Uterus (tissue), 3 donors: ENCODE measurements at regions not wholly inside any gene's neighbourhood (a gene's known extent, or its start where the extent isn't known, plus 50 kb on each side); places are given as distances from the start of the nearest gene placed in this dataset.
"Not testable (repeated sequence)": the region's sequence is repeated elsewhere in the genome, so short reads cannot be mapped to it uniquely, and the experiment has no call there.

Experiments used
- DNase-seq, 2 donors: peaks; one replicate each; pipeline ENCODE4 v3.0.0-alpha.2; 2019 to 2020
- H3K27ac ChIP-seq, 2 donors: fragments of 200-600 bp; sonication (generic); 1 replicate in 1 of 2; 2 replicates in 1 of 2; pipeline ENCODE4 v1.5.1; 2016 to 2018
- H3K27me3 ChIP-seq, 2 donors: fragments of 200-600 bp; sonication (generic); one replicate each; pipeline ENCODE4 v1.5.1; 2018 to 2019; ENCODE audit warnings: control low read depth in 1 of 2
- H3K36me3 ChIP-seq, 2 donors: fragments of 200-600 bp; sonication (generic); one replicate each; pipeline ENCODE4 v1.5.1; 2019; ENCODE audit warnings: control low read depth in 1 of 2
- H3K4me1 ChIP-seq, 2 donors: fragments of 200-600 bp; sonication (generic); one replicate each; pipeline ENCODE4 v1.5.1; 2018 to 2019; ENCODE audit warnings: control low read depth in 1 of 2
- H3K4me3 ChIP-seq, 2 donors: fragments of 200-600 bp; sonication (generic); 1 replicate in 1 of 2; 2 replicates in 1 of 2; pipeline ENCODE4 v1.5.1; 2018 to 2019; ENCODE audit warnings: mild to moderate bottlenecking in 1 of 2
- H3K9me3 ChIP-seq, 2 donors: fragments of 200-600 bp; sonication (generic); one replicate each; pipeline ENCODE4 v1.5.1; 2019; ENCODE audit warnings: control low read depth in 1 of 2
- POLR2A ChIP-seq, 2 donors: fragments of 450-650 bp; IDR thresholded peaks; one replicate each; pipeline ENCODE4 v1.6.1; 2016; ENCODE audit warnings: antibody characterized with exemption in 2 of 2, mild to moderate bottlenecking in 1 of 2, moderate library complexity in 1 of 2
- intact Hi-C: fragments of 100-400 bp; cut with DNase I; formaldehyde crosslinking; loops from one replicate; pipeline ENCODE4 v1.15.1; 2023; ENCODE audit warnings: low total_unique reads
- TF ChIP-seq, protein P1 (sequence below), 4 experiments: fragments of 200-600 bp in 2 of 4; fragments of 450-650 bp in 2 of 4; sonication (generic) in 2 of 4; IDR thresholded peaks; one replicate each; pipeline ENCODE4 v1.5.1; 2016 to 2019; ENCODE audit warnings: antibody characterized with exemption in 4 of 4, mild to moderate bottlenecking in 2 of 4, moderate library complexity in 1 of 4
- donor health status: DM: yes; HTN: yes; CAD: no.

- no peaks in the 10 kb centered on the region for H3K9me3 ChIP-seq
- no peaks in the 10 kb centered on the region for H3K36me3 ChIP-seq
- TF ChIP-seq POLR2A (IDR thresholded peaks at IDR 0.05), result no peak
- TF ChIP-seq, protein P1, sequence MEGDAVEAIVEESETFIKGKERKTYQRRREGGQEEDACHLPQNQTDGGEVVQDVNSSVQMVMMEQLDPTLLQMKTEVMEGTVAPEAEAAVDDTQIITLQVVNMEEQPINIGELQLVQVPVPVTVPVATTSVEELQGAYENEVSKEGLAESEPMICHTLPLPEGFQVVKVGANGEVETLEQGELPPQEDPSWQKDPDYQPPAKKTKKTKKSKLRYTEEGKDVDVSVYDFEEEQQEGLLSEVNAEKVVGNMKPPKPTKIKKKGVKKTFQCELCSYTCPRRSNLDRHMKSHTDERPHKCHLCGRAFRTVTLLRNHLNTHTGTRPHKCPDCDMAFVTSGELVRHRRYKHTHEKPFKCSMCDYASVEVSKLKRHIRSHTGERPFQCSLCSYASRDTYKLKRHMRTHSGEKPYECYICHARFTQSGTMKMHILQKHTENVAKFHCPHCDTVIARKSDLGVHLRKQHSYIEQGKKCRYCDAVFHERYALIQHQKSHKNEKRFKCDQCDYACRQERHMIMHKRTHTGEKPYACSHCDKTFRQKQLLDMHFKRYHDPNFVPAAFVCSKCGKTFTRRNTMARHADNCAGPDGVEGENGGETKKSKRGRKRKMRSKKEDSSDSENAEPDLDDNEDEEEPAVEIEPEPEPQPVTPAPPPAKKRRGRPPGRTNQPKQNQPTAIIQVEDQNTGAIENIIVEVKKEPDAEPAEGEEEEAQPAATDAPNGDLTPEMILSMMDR (IDR thresholded peaks at IDR 0.05), result no peak
- no peak overlapping the region for H3K4me3 ChIP-seq
- no peaks in the 10 kb centered on the region for H3K4me1 ChIP-seq
- no peak for DNase-seq
- intact Hi-C loops, result no loop called here
- no peak overlapping the region for H3K27ac ChIP-seq
- no peaks in the 10 kb centered on the region for H3K27me3 ChIP-seq
Measured at GRCh38 chrX:10685923-10686595, 65.7 kb upstream of the MID1 start.

DNA sequence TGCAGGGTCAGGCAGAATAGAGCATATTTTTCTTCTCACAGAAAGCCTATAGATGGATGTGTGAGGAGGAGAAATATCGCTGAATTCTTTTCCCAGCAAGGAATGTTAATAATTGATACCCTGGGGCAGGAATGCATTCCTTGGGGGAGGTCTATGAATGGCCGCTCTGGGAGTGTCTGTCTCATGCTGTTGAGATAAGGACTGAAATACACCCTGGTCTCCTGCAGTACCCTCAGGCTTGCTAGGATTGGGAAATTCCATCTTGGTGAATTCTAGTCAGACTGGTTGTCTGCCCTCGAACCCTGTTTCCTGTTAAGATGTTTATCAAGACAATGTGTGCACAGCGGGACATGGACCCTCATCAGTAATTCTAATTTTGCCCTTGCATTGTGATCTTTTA lies 71.4 kb upstream of the MID1 start:
- intact Hi-C loops, H3K36me3 ChIP-seq, H3K27ac ChIP-seq, H3K9me3 ChIP-seq, H3K4me3 ChIP-seq, DNase-seq, H3K4me1 ChIP-seq, H3K27me3 ChIP-seq: not testable (repeated sequence)

DNA sequence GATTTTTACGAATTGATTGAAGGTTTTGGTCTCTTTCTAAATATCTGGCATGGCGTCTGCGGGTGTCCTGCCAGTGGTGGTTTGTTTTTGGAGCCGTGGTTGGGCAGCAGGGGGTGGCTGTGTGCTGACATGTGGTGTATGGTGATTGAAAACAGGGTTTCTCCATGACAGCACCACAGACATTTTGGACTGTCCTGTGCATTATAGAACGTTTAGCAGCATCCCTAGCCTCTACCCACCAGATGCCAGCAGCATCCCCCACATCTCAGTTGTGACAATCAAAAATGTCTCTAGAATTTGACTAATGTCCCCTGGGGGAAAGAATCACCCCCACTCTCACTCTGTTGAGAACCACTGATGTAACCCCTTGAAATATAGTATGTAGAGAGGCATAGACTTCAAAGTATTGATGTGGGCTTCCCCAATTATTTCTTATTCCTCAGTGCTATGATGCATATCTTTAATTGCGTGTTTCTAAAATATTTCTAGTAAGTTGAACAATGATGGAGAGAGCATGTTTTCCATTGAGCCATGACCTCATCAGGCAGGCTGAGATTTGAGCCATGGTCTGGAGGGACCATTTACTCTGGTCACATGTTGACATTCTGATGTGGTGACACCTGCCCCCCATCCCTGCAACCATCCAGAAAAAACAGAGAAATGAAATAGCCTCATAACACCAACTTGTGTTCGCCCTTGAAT lies 77.4 kb upstream of the MID1 start:
- no peak overlapping the region for H3K27ac ChIP-seq

GRCh38 chrX:10698318-10698640 lies 77.9 kb upstream of the MID1 start:
- Histone ChIP-seq H3K36me3 (no peaks in the 10 kb centered on the region), H3K27ac (no peak overlapping the region), H3K4me1 (no peaks in the 10 kb centered on the region), H3K9me3 (no peaks in the 10 kb centered on the region), H3K4me3 (no peak overlapping the region), H3K27me3 (no peaks in the 10 kb centered on the region)
- intact Hi-C loops, result no loop called here
- TF ChIP-seq, protein P1 (IDR thresholded peaks at IDR 0.05), result no peak
- TF ChIP-seq POLR2A (IDR thresholded peaks at IDR 0.05), result no peak
- DNase-seq, result no peak

More for the DNA sequence above, 77.4 kb upstream of the MID1 start:
- TF ChIP-seq, protein P1 (IDR thresholded peaks at IDR 0.05), result no peak
- no peak for DNase-seq
- intact Hi-C loops, result no loop called here
- no peaks in the 10 kb centered on the region for H3K4me1 ChIP-seq
- no peak overlapping the region for H3K4me3 ChIP-seq
- no peaks in the 10 kb centered on the region for H3K9me3 ChIP-seq
- H3K36me3 ChIP-seq, result no peaks in the 10 kb centered on the region
- H3K27me3 ChIP-seq, result no peaks in the 10 kb centered on the region

GRCh38 chrX:10702031-10702430 lies 81.6 kb upstream of the MID1 start:
- no peak for TF ChIP-seq POLR2A (IDR thresholded peaks at IDR 0.05)
- TF ChIP-seq, protein P1 (IDR thresholded peaks at IDR 0.05), result no peak
- intact Hi-C loops, result no loop called here
- H3K27me3 ChIP-seq, result no peaks in the 10 kb centered on the region
- H3K9me3 ChIP-seq, result no peaks in the 10 kb centered on the region
- H3K4me3 ChIP-seq, result no peak overlapping the region
- DNase-seq, result no peak
- no peaks in the 10 kb centered on the region for H3K36me3 ChIP-seq
- no peak overlapping the region for H3K27ac ChIP-seq
- H3K4me1 ChIP-seq, result no peaks in the 10 kb centered on the region

GRCh38 chrX:10706342-10706741 lies 86.0 kb upstream of the MID1 start:
- H3K4me3 ChIP-seq, H3K4me1 ChIP-seq, H3K27ac ChIP-seq, intact Hi-C loops, H3K27me3 ChIP-seq, DNase-seq, H3K9me3 ChIP-seq, H3K36me3 ChIP-seq: not testable (repeated sequence)
